GM10266 (cell line): ENCODE measurements at regions not wholly inside any gene's neighbourhood (a gene's known extent, or its start where the extent isn't known, plus 50 kb on each side); places are given as distances from the start of the nearest gene placed in this dataset.

ENCODE experiments used
- DNase-seq: peaks from one replicate; pipeline ENCODE4 v3.0.0; 2012; ENCODE audit errors: extremely low spot score
- TF ChIP-seq, protein P1 (sequence below): IDR thresholded peaks from 2 replicates; pipeline ENCODE4 v1.5.1; 2012; ENCODE audit warnings: mild to moderate bottlenecking, low read depth; ENCODE audit not compliant: control insufficient read depth, insufficient read depth; ENCODE audit errors: missing control alignments

DNA sequence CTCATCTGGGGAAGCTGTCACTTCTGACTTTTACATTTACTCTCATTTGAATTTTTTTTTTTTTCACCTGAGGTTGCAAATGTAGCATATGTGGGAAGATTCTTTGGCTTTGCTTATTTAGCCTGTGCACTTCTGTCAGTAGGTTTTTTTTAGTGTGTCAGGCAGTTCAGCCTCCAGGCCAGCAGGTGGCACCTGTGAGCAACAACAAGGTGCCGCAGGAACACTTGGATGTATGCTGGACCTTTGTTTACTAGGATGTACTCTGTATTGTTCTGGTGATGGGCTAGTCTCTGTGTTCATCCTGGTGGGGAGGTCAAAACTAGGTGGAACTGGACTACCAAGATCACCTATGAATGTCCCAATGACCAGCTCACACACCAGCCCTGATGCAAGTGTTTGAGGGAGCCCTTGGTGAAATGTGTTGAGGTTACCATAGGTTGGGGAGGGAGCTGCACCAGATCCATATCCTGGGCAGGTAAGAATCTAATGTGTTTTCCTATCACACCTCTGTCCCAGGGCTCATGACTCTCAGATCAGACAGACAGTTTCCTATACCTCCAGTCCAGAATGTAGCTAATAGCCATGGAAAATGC lies 618.2 kb downstream of the BRINP3 start:
- peak; percentile 24 for DNase-seq
- TF ChIP-seq, protein P1, sequence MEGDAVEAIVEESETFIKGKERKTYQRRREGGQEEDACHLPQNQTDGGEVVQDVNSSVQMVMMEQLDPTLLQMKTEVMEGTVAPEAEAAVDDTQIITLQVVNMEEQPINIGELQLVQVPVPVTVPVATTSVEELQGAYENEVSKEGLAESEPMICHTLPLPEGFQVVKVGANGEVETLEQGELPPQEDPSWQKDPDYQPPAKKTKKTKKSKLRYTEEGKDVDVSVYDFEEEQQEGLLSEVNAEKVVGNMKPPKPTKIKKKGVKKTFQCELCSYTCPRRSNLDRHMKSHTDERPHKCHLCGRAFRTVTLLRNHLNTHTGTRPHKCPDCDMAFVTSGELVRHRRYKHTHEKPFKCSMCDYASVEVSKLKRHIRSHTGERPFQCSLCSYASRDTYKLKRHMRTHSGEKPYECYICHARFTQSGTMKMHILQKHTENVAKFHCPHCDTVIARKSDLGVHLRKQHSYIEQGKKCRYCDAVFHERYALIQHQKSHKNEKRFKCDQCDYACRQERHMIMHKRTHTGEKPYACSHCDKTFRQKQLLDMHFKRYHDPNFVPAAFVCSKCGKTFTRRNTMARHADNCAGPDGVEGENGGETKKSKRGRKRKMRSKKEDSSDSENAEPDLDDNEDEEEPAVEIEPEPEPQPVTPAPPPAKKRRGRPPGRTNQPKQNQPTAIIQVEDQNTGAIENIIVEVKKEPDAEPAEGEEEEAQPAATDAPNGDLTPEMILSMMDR: peak; percentile 70

DNA sequence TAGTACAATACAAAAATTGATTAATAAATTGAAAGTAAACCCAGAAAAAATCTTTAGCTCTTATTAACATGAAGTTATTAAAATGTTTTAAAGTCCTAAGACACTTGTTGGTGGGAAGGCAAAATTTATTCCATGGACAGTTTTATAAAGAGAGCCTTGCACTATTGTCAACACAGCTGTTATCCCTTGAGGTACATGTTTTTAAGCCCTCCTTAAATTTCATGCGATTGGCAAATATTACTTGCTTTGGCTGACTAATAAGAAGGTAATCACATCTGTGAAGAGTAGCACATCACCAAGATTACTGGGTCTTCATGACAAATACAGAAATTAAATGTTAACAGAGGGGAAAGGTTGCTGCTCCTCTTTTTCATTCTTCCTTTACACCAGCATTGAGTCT lies 611.1 kb downstream of the BRINP3 start:
- TF ChIP-seq, protein P1: no peak
- DNase-seq: no peak

DNA sequence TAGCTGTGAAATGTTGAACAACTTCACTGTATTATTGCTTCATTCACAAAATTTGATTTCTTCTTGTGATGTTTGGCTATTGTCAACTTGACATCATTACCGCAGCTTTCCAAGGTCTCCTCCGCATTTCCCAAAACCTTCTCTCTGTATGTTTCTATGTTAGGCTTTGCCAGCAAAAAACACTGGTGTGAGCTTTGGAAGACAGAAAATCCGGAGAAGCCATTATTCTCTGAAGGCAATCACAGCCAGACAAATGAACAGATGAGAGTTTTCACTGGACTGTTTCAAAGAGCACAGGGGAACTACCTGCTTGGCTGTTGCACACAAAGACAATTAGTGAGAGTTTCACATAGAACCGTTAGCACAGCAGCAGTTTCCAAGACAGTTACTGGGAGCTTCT lies 609.6 kb downstream of the BRINP3 start:
- TF ChIP-seq, protein P1: no peak
- no peak for DNase-seq

DNA sequence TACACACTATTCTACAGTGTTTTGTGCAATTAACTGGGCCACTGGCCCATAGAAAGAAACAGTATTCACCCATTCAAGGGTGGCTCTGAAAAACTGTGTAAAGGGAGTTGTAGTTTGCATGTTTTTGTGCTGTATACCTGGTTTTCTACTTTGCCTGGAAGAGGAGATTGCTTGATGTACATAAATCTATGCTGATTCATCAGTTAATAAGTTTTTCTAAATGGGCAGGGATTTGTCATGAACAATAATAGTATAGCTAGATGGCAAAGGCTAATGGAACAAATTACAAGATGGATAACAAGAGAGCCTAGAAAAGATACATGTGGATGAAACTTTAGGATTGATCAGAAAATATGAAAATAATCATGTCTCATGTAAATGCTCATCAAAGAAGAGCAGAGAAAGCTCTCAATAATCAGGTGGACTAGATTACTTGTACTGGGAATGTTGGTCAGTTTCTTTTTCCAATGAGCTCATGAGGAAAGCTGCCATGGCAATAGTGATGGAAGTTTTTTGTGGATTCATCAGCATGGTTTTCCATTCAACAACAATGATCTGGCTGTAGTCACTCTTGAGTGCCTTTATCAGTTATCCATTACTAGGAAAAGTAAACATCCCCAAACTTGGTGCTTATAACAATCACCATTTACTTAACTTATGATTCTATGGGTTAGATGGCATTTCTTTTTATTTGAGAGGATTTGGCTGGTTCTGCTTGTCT lies 602.8 kb downstream of the BRINP3 start:
- DNase-seq: no peak

DNA sequence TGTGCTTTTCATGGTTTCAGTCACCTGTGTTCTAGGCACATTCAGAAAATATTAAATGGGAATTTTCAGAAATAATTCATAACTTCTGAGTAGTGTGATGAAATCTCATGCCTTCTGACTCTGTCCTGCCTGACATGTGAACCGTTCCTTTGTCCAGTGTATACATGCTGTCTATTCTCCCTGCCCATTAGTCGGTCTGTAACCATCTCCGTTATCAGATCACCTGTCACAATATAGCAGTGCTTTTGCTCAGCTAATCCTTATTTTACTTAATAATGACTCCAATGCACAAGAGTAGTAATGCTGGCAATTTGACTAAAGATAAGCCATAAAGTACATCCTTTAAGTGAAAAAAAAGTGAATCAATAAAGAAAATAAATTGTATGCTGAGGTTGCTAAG lies 597.5 kb downstream of the BRINP3 start:
- DNase-seq: no peak
- TF ChIP-seq, protein P1: no peak

More for the DNA sequence above, 602.8 kb downstream of the BRINP3 start:
- TF ChIP-seq, protein P1: no peak

DNA sequence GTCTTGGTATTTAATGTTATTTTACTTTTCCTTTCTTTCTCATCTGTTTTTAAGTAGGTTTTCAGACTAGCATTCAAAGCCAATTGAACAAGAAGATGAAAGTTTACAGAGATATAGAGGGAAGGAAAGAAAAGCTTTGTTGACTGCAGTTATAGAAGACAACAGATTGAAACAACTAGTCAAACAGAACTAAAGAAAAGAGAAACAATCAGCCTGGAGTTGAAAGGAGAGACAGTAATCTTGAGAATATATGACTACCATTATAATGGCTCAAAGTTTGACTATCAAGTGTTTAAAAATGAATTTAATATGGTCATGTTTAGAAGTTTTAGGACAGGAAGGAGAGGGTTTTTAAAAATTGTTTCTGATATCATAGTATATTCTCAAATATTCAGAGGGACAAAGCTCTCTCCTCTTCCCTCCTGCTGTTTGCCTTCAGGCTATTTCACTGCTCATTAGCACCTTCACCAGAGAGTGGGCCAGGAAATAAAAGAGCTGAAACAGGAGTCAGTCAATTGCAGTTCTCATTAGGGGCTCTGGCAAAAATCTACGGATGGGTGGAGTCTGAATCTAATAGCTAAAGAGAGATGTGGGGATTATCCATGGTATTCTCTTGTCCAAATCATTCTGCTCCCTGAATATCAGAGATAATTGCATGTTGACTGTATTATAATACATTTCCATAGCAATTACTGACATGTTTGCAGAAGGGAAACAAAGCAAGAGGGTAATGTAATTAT lies 577.8 kb downstream of the BRINP3 start:
- TF ChIP-seq, protein P1: no peak
- DNase-seq: no peak

DNA sequence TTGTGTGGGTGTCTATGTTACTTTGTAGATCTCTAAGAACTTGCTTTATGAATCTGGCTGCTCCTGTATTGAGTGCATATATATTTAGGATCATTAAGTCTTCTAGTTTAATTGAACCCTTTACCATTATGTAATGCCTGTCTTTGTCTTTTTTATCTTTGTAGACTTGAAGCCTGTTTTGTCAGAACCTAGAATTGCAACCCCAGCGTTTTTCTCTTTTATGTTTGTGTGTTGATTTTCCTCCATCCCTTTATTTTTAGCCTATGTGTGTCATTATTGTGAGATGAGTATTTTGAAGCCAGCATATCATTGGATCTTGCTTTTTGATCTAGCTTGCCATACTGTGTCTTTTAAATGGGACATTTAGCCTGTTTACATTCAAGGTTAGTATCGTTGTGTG lies 573.2 kb downstream of the BRINP3 start:
- DNase-seq: no peak
- TF ChIP-seq, protein P1: no peak
